SU-DHL-6 (cell line): ENCODE measurements at regions not wholly inside any gene's neighbourhood (a gene's known extent, or its start where the extent isn't known, plus 50 kb on each side); places are given as distances from the start of the nearest gene placed in this dataset.

Experiments used
- EZH2phosphoT487 ChIP-seq: fragments of 200-600 bp; sonication (generic), shearing (Covaris generic); conservative IDR thresholded peaks from 2 replicates; pipeline ENCODE4 v1.6.1; 2018; ENCODE audit warnings: mild to moderate bottlenecking, antibody characterized with exemption, low read length, moderate library complexity, mixed read lengths
- TF ChIP-seq, protein P1 (sequence below): fragments of 200-600 bp; sonication (generic); IDR thresholded peaks from one replicate; pipeline ENCODE4 v1.5.1; 2017; ENCODE audit warnings: antibody characterized with exemption, mild to moderate bottlenecking, low read length, moderate library complexity; ENCODE audit not compliant: insufficient read depth, poor library complexity, severe bottlenecking

- TF ChIP-seq, protein P1, sequence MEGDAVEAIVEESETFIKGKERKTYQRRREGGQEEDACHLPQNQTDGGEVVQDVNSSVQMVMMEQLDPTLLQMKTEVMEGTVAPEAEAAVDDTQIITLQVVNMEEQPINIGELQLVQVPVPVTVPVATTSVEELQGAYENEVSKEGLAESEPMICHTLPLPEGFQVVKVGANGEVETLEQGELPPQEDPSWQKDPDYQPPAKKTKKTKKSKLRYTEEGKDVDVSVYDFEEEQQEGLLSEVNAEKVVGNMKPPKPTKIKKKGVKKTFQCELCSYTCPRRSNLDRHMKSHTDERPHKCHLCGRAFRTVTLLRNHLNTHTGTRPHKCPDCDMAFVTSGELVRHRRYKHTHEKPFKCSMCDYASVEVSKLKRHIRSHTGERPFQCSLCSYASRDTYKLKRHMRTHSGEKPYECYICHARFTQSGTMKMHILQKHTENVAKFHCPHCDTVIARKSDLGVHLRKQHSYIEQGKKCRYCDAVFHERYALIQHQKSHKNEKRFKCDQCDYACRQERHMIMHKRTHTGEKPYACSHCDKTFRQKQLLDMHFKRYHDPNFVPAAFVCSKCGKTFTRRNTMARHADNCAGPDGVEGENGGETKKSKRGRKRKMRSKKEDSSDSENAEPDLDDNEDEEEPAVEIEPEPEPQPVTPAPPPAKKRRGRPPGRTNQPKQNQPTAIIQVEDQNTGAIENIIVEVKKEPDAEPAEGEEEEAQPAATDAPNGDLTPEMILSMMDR, result peak; percentile 79
- no peak for TF ChIP-seq EZH2phosphoT487
These were observed 62.9 kb upstream of the CPHXL start for GRCh38 chr16:75789237-75789636.
